ENCODE measurements at regions not wholly inside any gene's neighbourhood (a gene's known extent, or its start where the extent isn't known, plus 50 kb on each side); places are given as distances from the start of the nearest gene placed in this dataset.

GRCh38 chr20:53679597-53680309 lies 86.1 kb upstream of the ZNF217 start:
- Histone ChIP-seq H3K4me1 (ENCODE audit: control insufficient read depth in 1 of 2, extremely low read depth in 1 of 2, insufficient read depth in 2 of 2, low read length in 2 of 2) (peaks cover 11 to 27% of the 10 kb centered on the region in 2 experiments), H3K4me3 (ENCODE audit: control insufficient read depth in 1 of 2, extremely low read depth in 1 of 2, low read length in 1 of 2) (no peak overlapping the region), H3K9me3 (no peaks in the 10 kb centered on the region), H3K36me3 (ENCODE audit: control insufficient read depth in 2 of 2, extremely low read depth in 1 of 2, insufficient read depth in 1 of 2, low read length in 1 of 2) (no peaks in the 10 kb centered on the region), H3K27ac (ENCODE audit: low read length) (no peak overlapping the region), H3K27me3 (replicated peaks in 1 of 2; ENCODE audit: control insufficient read depth in 2 of 2, extremely low read depth in 1 of 2, insufficient read depth in 2 of 2, low read length in 1 of 2) (no peaks in the 10 kb centered on the region)
- no peaks in the 10 kb centered on the region for H3K9me3 Mint-ChIP-seq
- ChIA-PET POLR2A (no interaction called here), CTCF (interaction anchor here (0.5 to 0.9 kb wide), 2 partner anchors 22 to 222 kb away, joined by 4 to 8 read pairs; no protein-coding TSS in a partner anchor)
- DNase-seq (no peak), ATAC-seq (replicated peaks in 1 of 4) (no peak)
- peak overlapping the region in 1 of 2 donors; percentile 44 for H3K27ac Mint-ChIP-seq
- WGBS (ENCODE audit: insufficient coverage) = 91% methylated on average over 3 of the region's 7 CpGs
- H3K36me3 Mint-ChIP-seq = no peaks in the 10 kb centered on the region
- no peaks in the 10 kb centered on the region for H3K27me3 Mint-ChIP-seq
- H3K4me3 Mint-ChIP-seq = peak overlapping the region in 1 of 3 donors; percentile 55
- peaks cover 23 to 31% (median 25%) of the 10 kb centered on the region in 3 donors for H3K4me1 Mint-ChIP-seq

DNA sequence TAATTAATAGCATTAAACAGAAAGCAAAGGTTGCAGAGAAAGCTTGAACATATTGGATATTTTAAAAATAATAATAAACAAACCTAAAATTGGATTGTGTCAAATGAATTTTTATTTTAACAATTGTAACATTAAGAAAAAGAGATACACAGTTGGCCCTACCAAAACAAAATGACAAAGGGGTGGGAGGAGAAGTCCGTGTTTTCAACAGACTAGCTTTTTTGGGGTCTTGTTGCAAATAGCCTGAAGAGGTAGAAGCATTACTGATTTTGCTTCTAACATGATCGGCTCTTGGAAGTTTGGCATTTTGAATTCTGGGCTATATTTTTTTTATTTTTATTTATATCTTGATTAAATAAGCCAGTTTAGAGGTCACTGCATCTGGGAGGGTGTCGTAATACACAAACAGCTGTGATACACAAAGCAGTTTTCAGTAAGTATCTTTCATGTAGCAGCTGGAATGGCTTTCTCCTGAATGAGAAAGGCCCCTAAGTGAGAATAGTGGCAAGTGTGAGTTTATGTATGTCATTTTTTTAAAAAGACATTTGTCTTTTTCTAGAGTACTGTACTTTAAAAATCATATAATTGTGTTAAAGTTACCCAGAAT lies 85.5 kb upstream of the ZNF217 start:
- H3K4me1 Mint-ChIP-seq = peaks cover 23 to 31% (median 25%) of the 10 kb centered on the region in 3 donors
- no peaks in the 10 kb centered on the region for H3K36me3 ChIP-seq (ENCODE audit: control insufficient read depth in 2 of 2, extremely low read depth in 1 of 2, insufficient read depth in 1 of 2, low read length in 1 of 2)
- peaks cover 11 to 27% of the 10 kb centered on the region in 2 experiments for H3K4me1 ChIP-seq (ENCODE audit: control insufficient read depth in 1 of 2, extremely low read depth in 1 of 2, insufficient read depth in 2 of 2, low read length in 2 of 2)
- DNase-seq (no peak), ATAC-seq (replicated peaks in 1 of 4) (no peak)
- H3K9me3 Mint-ChIP-seq = no peaks in the 10 kb centered on the region
- CTCF ChIA-PET = interaction anchor here in 1 of 2 donors (0.9 kb wide), 1 partner anchor 222 kb away, joined by 4 read pairs; no protein-coding TSS in a partner anchor
- H3K27me3 Mint-ChIP-seq = no peaks in the 10 kb centered on the region
- peak overlapping the region in 1 of 2 donors; percentile 44 for H3K27ac Mint-ChIP-seq
- no peaks in the 10 kb centered on the region for H3K27me3 ChIP-seq (replicated peaks in 1 of 2; ENCODE audit: control insufficient read depth in 2 of 2, extremely low read depth in 1 of 2, insufficient read depth in 2 of 2, low read length in 1 of 2)
- POLR2A ChIA-PET = no interaction called here
- peak overlapping the region in 1 of 3 donors; percentile 58 for H3K4me3 Mint-ChIP-seq
- WGBS (ENCODE audit: insufficient coverage) = 100% methylated on average over 1 of the region's 3 CpGs
- no peaks in the 10 kb centered on the region for H3K36me3 Mint-ChIP-seq
- H3K9me3 ChIP-seq = no peaks in the 10 kb centered on the region
- H3K4me3 ChIP-seq (ENCODE audit: control insufficient read depth in 1 of 2, extremely low read depth in 1 of 2, low read length in 1 of 2) = no peak overlapping the region
- no peak overlapping the region for H3K27ac ChIP-seq (ENCODE audit: low read length)

DNA sequence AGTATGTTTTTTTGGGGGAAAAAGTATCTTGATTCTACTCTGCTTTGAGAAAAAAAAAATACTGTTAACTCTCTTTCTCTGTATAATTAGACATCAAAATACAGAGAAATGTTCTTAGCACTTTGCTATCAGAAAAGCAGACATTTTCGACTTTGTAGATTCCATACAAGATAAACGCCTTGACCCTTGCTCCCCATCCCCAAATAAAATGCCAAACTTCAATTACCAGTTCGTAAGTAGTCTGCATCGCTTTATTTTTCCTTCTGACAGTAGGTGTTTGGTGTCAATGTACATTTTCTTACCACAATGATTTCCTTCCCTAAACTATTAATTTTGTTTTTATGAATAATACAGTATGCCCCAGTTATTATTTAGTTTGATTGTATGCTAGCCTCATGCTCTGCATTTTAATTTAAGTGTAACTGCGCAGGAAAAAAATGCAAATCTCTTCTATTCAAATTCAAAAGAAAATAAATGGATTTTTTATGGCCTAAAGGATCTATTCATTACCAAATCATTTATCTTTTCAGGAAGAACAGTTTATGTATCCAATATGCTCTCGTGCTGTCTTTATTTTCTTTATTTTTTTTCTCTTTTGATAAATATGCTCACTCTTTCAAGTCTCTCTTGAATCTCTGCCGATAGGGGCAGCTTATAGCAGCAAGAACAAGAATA lies 84.8 kb upstream of the ZNF217 start:
- CTCF ChIA-PET = no interaction called here
- Histone ChIP-seq H3K36me3 (ENCODE audit: control insufficient read depth in 2 of 2, extremely low read depth in 1 of 2, insufficient read depth in 1 of 2, low read length in 1 of 2) (no peaks in the 10 kb centered on the region), H3K27me3 (replicated peaks in 1 of 2; ENCODE audit: control insufficient read depth in 2 of 2, extremely low read depth in 1 of 2, insufficient read depth in 2 of 2, low read length in 1 of 2) (no peaks in the 10 kb centered on the region), H3K27ac (ENCODE audit: low read length) (no peak overlapping the region), H3K4me3 (ENCODE audit: control insufficient read depth in 1 of 2, extremely low read depth in 1 of 2, low read length in 1 of 2) (no peak overlapping the region), H3K4me1 (ENCODE audit: control insufficient read depth in 1 of 2, extremely low read depth in 1 of 2, insufficient read depth in 2 of 2, low read length in 2 of 2) (peaks cover 11 to 27% of the 10 kb centered on the region in 2 experiments), H3K9me3 (no peaks in the 10 kb centered on the region)
- Mint-ChIP-seq H3K4me3 (peak overlapping the region; percentile 8 to 58 (median 47)), H3K9me3 (no peaks in the 10 kb centered on the region), H3K4me1 (peaks cover 23 to 31% (median 25%) of the 10 kb centered on the region in 3 donors), H3K27me3 (no peaks in the 10 kb centered on the region), H3K36me3 (no peaks in the 10 kb centered on the region), H3K27ac (peak overlapping the region; percentile 66)
- DNase-seq (no peak), ATAC-seq (replicated peaks in 1 of 4) (no peak)
- POLR2A ChIA-PET = no interaction called here
- no CpG with 5 or more reads among the region's 7 CpGs for WGBS (ENCODE audit: insufficient coverage)

- no CpG with 5 or more reads among the region's 12 CpGs for WGBS (ENCODE audit: insufficient coverage)
- Histone ChIP-seq H3K4me3 (ENCODE audit: control insufficient read depth in 1 of 2, extremely low read depth in 1 of 2, low read length in 1 of 2) (no peak overlapping the region), H3K36me3 (ENCODE audit: control insufficient read depth in 2 of 2, extremely low read depth in 1 of 2, insufficient read depth in 1 of 2, low read length in 1 of 2) (no peaks in the 10 kb centered on the region), H3K27me3 (replicated peaks in 1 of 2; ENCODE audit: control insufficient read depth in 2 of 2, extremely low read depth in 1 of 2, insufficient read depth in 2 of 2, low read length in 1 of 2) (no peaks in the 10 kb centered on the region), H3K27ac (ENCODE audit: low read length) (no peak overlapping the region), H3K4me1 (ENCODE audit: control insufficient read depth in 1 of 2, extremely low read depth in 1 of 2, insufficient read depth in 2 of 2, low read length in 2 of 2) (peaks cover 11 to 27% of the 10 kb centered on the region in 2 experiments), H3K9me3 (no peaks in the 10 kb centered on the region)
- H3K9me3 Mint-ChIP-seq = no peaks in the 10 kb centered on the region
- H3K27me3 Mint-ChIP-seq = no peaks in the 10 kb centered on the region
- peak in 10 of 35 experiments; percentile 4 to 36 (median 23) for DNase-seq
- peak overlapping the region; percentile 14 to 58 (median 47) for H3K4me3 Mint-ChIP-seq
- no peaks in the 10 kb centered on the region for H3K36me3 Mint-ChIP-seq
- peak; percentile 40 to 71 (median 64) for ATAC-seq (replicated peaks in 1 of 4)
- H3K27ac Mint-ChIP-seq = peak overlapping the region; percentile 66
- peaks cover 23 to 31% (median 25%) of the 10 kb centered on the region in 3 donors for H3K4me1 Mint-ChIP-seq
- ChIA-PET POLR2A (interaction anchor here (0.5 to 0.6 kb wide), 2 partner anchors 29 to 52 kb away, joined by 3 to 9 read pairs; no protein-coding TSS in a partner anchor), CTCF (interaction anchor here in 1 of 2 donors (0.7 kb wide), 1 partner anchor 95 kb away, joined by 6 read pairs; no protein-coding TSS in a partner anchor)
Observed at GRCh38 chr20:53677447-53678314, 84.0 kb upstream of the ZNF217 start.

- no peak overlapping the region for H3K4me3 Mint-ChIP-seq
- H3K4me1 ChIP-seq (ENCODE audit: control insufficient read depth in 1 of 2, extremely low read depth in 1 of 2, insufficient read depth in 2 of 2, low read length in 2 of 2) = peaks cover 11 to 27% of the 10 kb centered on the region in 2 experiments
- H3K27ac ChIP-seq (ENCODE audit: low read length) = no peak overlapping the region
- POLR2A ChIA-PET = no interaction called here
- no peaks in the 10 kb centered on the region for H3K9me3 ChIP-seq
- H3K4me1 Mint-ChIP-seq = peaks cover 23 to 31% (median 25%) of the 10 kb centered on the region in 3 donors
- no peak overlapping the region for H3K4me3 ChIP-seq (ENCODE audit: control insufficient read depth in 1 of 2, extremely low read depth in 1 of 2, low read length in 1 of 2)
- no peaks in the 10 kb centered on the region for H3K36me3 ChIP-seq (ENCODE audit: control insufficient read depth in 2 of 2, extremely low read depth in 1 of 2, insufficient read depth in 1 of 2, low read length in 1 of 2)
- no peaks in the 10 kb centered on the region for H3K36me3 Mint-ChIP-seq
- H3K27me3 Mint-ChIP-seq = no peaks in the 10 kb centered on the region
- WGBS (ENCODE audit: insufficient coverage) = 100% methylated on average over 1 of the region's 8 CpGs
- CTCF ChIA-PET = interaction anchor here in 1 of 2 donors (0.7 kb wide), 1 partner anchor 94 kb away, joined by 6 read pairs; no protein-coding TSS in a partner anchor
- ATAC-seq (replicated peaks in 1 of 4) = no peak
- no peaks in the 10 kb centered on the region for H3K27me3 ChIP-seq (replicated peaks in 1 of 2; ENCODE audit: control insufficient read depth in 2 of 2, extremely low read depth in 1 of 2, insufficient read depth in 2 of 2, low read length in 1 of 2)
- H3K9me3 Mint-ChIP-seq = no peaks in the 10 kb centered on the region
- DNase-seq = no peak
- no peak overlapping the region for H3K27ac Mint-ChIP-seq
Observed at GRCh38 chr20:53676987-53677386, 83.3 kb upstream of the ZNF217 start.

- H3K27ac ChIP-seq (ENCODE audit: low read length) = no peak overlapping the region
- H3K9me3 ChIP-seq = no peaks in the 10 kb centered on the region
- H3K36me3 Mint-ChIP-seq = no peaks in the 10 kb centered on the region
- no peak overlapping the region for H3K27ac Mint-ChIP-seq
- no CpG with 5 or more reads among the region's 2 CpGs for WGBS (ENCODE audit: insufficient coverage)
- no peaks in the 10 kb centered on the region for H3K9me3 Mint-ChIP-seq
- POLR2A ChIA-PET = no interaction called here
- H3K4me1 Mint-ChIP-seq = peaks cover 23 to 31% (median 25%) of the 10 kb centered on the region in 3 donors
- no peak overlapping the region for H3K4me3 ChIP-seq (ENCODE audit: control insufficient read depth in 1 of 2, extremely low read depth in 1 of 2, low read length in 1 of 2)
- no peaks in the 10 kb centered on the region for H3K27me3 Mint-ChIP-seq
- H3K36me3 ChIP-seq (ENCODE audit: control insufficient read depth in 2 of 2, extremely low read depth in 1 of 2, insufficient read depth in 1 of 2, low read length in 1 of 2) = no peaks in the 10 kb centered on the region
- peaks cover 11 to 27% of the 10 kb centered on the region in 2 experiments for H3K4me1 ChIP-seq (ENCODE audit: control insufficient read depth in 1 of 2, extremely low read depth in 1 of 2, insufficient read depth in 2 of 2, low read length in 2 of 2)
- DNase-seq = no peak
- no peak for ATAC-seq (replicated peaks in 1 of 4)
- CTCF ChIA-PET = no interaction called here
- H3K4me3 Mint-ChIP-seq = no peak overlapping the region
- no peaks in the 10 kb centered on the region for H3K27me3 ChIP-seq (replicated peaks in 1 of 2; ENCODE audit: control insufficient read depth in 2 of 2, extremely low read depth in 1 of 2, insufficient read depth in 2 of 2, low read length in 1 of 2)
Observed at GRCh38 chr20:53676519-53676822, 82.8 kb upstream of the ZNF217 start.
